ENCODE measurements at regions not wholly inside any gene's neighbourhood (a gene's known extent, or its start where the extent isn't known, plus 50 kb on each side); places are given as distances from the start of the nearest gene placed in this dataset.

GRCh38 chr2:143952536-143952935 lies 567.4 kb downstream of the ZEB2 start:
- no peak for TF ChIP-seq CTCF (IDR thresholded peaks at IDR 0.05; ENCODE audit: insufficient read depth, low read length, poor library complexity, severe bottlenecking)
- TF ChIP-seq EZH2phosphoT487 (conservative IDR thresholded peaks at IDR 0.05; ENCODE audit: low read length) = no peak
- no peak overlapping the region for H3K4me3 ChIP-seq (ENCODE audit: insufficient read depth, low read length, poor library complexity, severe bottlenecking)
- H3K9me2 ChIP-seq (replicated peaks; ENCODE audit: insufficient read depth, low read length) = no peaks in the 10 kb centered on the region
- H3K27me3 ChIP-seq (ENCODE audit: low read length) = no peaks in the 10 kb centered on the region
- no peak overlapping the region for H3K27ac ChIP-seq (ENCODE audit: low read depth, low read length)
- H3K79me2 ChIP-seq (ENCODE audit: insufficient read depth, low read length) = no peaks in the 10 kb centered on the region
- H3K4me2 ChIP-seq (ENCODE audit: low read depth, low read length, poor library complexity, severe bottlenecking) = no peak overlapping the region
- H2AFZ ChIP-seq (ENCODE audit: low read depth, low read length, severe bottlenecking) = no peak overlapping the region
- H3K9ac ChIP-seq (ENCODE audit: low read length) = no peak overlapping the region
- H3F3A ChIP-seq (ENCODE audit: insufficient read depth) = no peaks in the 10 kb centered on the region
- no peaks in the 10 kb centered on the region for H4K20me1 ChIP-seq (ENCODE audit: low read depth, low read length)
- H3K36me3 ChIP-seq (ENCODE audit: low read length) = no peaks in the 10 kb centered on the region
- no peaks in the 10 kb centered on the region for H3K9me3 ChIP-seq (ENCODE audit: insufficient read depth, low read length)

GRCh38 chr2:143950704-143951103 lies 569.2 kb downstream of the ZEB2 start:
- H3K27me3 ChIP-seq (ENCODE audit: low read length) = no peaks in the 10 kb centered on the region
- H3K4me3 ChIP-seq (ENCODE audit: insufficient read depth, low read length, poor library complexity, severe bottlenecking) = no peak overlapping the region
- TF ChIP-seq CTCF (IDR thresholded peaks at IDR 0.05; ENCODE audit: insufficient read depth, low read length, poor library complexity, severe bottlenecking) (no peak), EZH2phosphoT487 (conservative IDR thresholded peaks at IDR 0.05; ENCODE audit: low read length) (no peak)
- no peaks in the 10 kb centered on the region for H3K9me3 ChIP-seq (ENCODE audit: insufficient read depth, low read length)
- no peak overlapping the region for H3K9ac ChIP-seq (ENCODE audit: low read length)
- no peaks in the 10 kb centered on the region for H3K36me3 ChIP-seq (ENCODE audit: low read length)
- H3F3A ChIP-seq (ENCODE audit: insufficient read depth) = no peaks in the 10 kb centered on the region
- no peaks in the 10 kb centered on the region for H3K79me2 ChIP-seq (ENCODE audit: insufficient read depth, low read length)
- H3K27ac ChIP-seq (ENCODE audit: low read depth, low read length) = no peak overlapping the region
- no peak overlapping the region for H2AFZ ChIP-seq (ENCODE audit: low read depth, low read length, severe bottlenecking)
- H4K20me1 ChIP-seq (ENCODE audit: low read depth, low read length) = no peaks in the 10 kb centered on the region
- H3K4me2 ChIP-seq (ENCODE audit: low read depth, low read length, poor library complexity, severe bottlenecking) = no peak overlapping the region
- H3K9me2 ChIP-seq (replicated peaks; ENCODE audit: insufficient read depth, low read length) = no peaks in the 10 kb centered on the region

- Histone ChIP-seq H3K9me2 (replicated peaks; ENCODE audit: insufficient read depth, low read length) (no peaks in the 10 kb centered on the region), H4K20me1 (ENCODE audit: low read depth, low read length) (no peaks in the 10 kb centered on the region), H3K27ac (ENCODE audit: low read depth, low read length) (no peak overlapping the region), H3K9ac (ENCODE audit: low read length) (no peak overlapping the region), H3F3A (ENCODE audit: insufficient read depth) (no peaks in the 10 kb centered on the region), H3K79me2 (ENCODE audit: insufficient read depth, low read length) (no peaks in the 10 kb centered on the region), H3K27me3 (ENCODE audit: low read length) (no peaks in the 10 kb centered on the region), H2AFZ (ENCODE audit: low read depth, low read length, severe bottlenecking) (no peak overlapping the region), H3K36me3 (ENCODE audit: low read length) (no peaks in the 10 kb centered on the region), H3K4me2 (ENCODE audit: low read depth, low read length, poor library complexity, severe bottlenecking) (no peak overlapping the region), H3K9me3 (ENCODE audit: insufficient read depth, low read length) (no peaks in the 10 kb centered on the region), H3K4me3 (ENCODE audit: insufficient read depth, low read length, poor library complexity, severe bottlenecking) (no peak overlapping the region)
- no peak for TF ChIP-seq CTCF (IDR thresholded peaks at IDR 0.05; ENCODE audit: insufficient read depth, low read length, poor library complexity, severe bottlenecking)
- no peak for TF ChIP-seq EZH2phosphoT487 (conservative IDR thresholded peaks at IDR 0.05; ENCODE audit: low read length)
Observed at GRCh38 chr2:143949121-143949848, 570.6 kb downstream of the ZEB2 start.

Measured in SU-DHL-6 (cell line).